KMS-11 (cell line): ENCODE measurements at regions not wholly inside any gene's neighbourhood (a gene's known extent, or its start where the extent isn't known, plus 50 kb on each side); places are given as distances from the start of the nearest gene placed in this dataset.

ENCODE experiments used
- H2AFZ ChIP-seq: fragments of 200-600 bp; sonication (generic); 2 replicates; pipeline ENCODE4 v1.6.1; 2016; ENCODE audit warnings: antibody characterized with exemption, mixed run types, low read depth
- H3K27ac ChIP-seq: fragments of 200-600 bp; sonication (generic); 2 replicates; pipeline ENCODE4 v1.6.1; 2016; ENCODE audit warnings: mild to moderate bottlenecking, mixed run types
- H3K27me3 ChIP-seq: fragments of 200-600 bp; sonication (generic); 2 replicates; pipeline ENCODE4 v1.6.1; 2017; ENCODE audit warnings: mild to moderate bottlenecking, low read depth, mixed run types, moderate library complexity; ENCODE audit not compliant: insufficient read depth
- H3K36me3 ChIP-seq: fragments of 200-600 bp; sonication (generic); 2 replicates; pipeline ENCODE4 v1.6.1; 2017; ENCODE audit warnings: mild to moderate bottlenecking, mixed run types; ENCODE audit not compliant: insufficient read depth
- H3K4me1 ChIP-seq: fragments of 200-600 bp; sonication (generic); 2 replicates; pipeline ENCODE4 v1.6.1; 2016; ENCODE audit warnings: mild to moderate bottlenecking, low read depth, mixed run types; ENCODE audit not compliant: poor library complexity, severe bottlenecking
- H3K4me2 ChIP-seq: fragments of 200-600 bp; sonication (generic); 2 replicates; pipeline ENCODE4 v1.7.0; 2016; ENCODE audit warnings: mild to moderate bottlenecking, mixed run types
- H3K4me3 ChIP-seq: fragments of 200-600 bp; sonication (generic); IDR thresholded peaks from 2 replicates; pipeline ENCODE4 v1.6.1; 2017; ENCODE audit warnings: low read depth, low read length, mixed read lengths; ENCODE audit not compliant: insufficient read depth
- H3K79me2 ChIP-seq: fragments of 200-600 bp; sonication (generic); 2 replicates; pipeline ENCODE4 v1.6.1; 2016; ENCODE audit warnings: low read depth, mixed run types; ENCODE audit not compliant: insufficient read depth
- H3K9ac ChIP-seq: fragments of 200-600 bp; sonication (generic); 2 replicates; pipeline ENCODE4 v1.6.1; 2016; ENCODE audit warnings: mild to moderate bottlenecking, mixed run types
- H4K20me1 ChIP-seq: fragments of 200-600 bp; sonication (generic); 2 replicates; pipeline ENCODE4 v1.6.1; 2016; ENCODE audit warnings: mild to moderate bottlenecking, mixed run types; ENCODE audit not compliant: insufficient read depth
- TF ChIP-seq, protein P1 (sequence below): fragments of 200-600 bp; sonication (generic); conservative IDR thresholded peaks from 2 replicates; pipeline ENCODE4 v1.6.1; 2017; ENCODE audit warnings: low read depth, mild to moderate bottlenecking, antibody characterized with exemption, low read length, moderate library complexity, mixed read lengths

GRCh38 chr6:84871925-84872324, 107.5 kb upstream of the TBX18 start:
- Histone ChIP-seq H2AFZ (no peak overlapping the region), H3K36me3 (no peaks in the 10 kb centered on the region), H3K27me3 (no peaks in the 10 kb centered on the region), H4K20me1 (no peaks in the 10 kb centered on the region), H3K27ac (no peak overlapping the region), H3K4me3 (no peak overlapping the region), H3K9ac (no peak overlapping the region), H3K4me2 (no peak overlapping the region), H3K79me2 (no peaks in the 10 kb centered on the region), H3K4me1 (no peaks in the 10 kb centered on the region)
- TF ChIP-seq, protein P1, sequence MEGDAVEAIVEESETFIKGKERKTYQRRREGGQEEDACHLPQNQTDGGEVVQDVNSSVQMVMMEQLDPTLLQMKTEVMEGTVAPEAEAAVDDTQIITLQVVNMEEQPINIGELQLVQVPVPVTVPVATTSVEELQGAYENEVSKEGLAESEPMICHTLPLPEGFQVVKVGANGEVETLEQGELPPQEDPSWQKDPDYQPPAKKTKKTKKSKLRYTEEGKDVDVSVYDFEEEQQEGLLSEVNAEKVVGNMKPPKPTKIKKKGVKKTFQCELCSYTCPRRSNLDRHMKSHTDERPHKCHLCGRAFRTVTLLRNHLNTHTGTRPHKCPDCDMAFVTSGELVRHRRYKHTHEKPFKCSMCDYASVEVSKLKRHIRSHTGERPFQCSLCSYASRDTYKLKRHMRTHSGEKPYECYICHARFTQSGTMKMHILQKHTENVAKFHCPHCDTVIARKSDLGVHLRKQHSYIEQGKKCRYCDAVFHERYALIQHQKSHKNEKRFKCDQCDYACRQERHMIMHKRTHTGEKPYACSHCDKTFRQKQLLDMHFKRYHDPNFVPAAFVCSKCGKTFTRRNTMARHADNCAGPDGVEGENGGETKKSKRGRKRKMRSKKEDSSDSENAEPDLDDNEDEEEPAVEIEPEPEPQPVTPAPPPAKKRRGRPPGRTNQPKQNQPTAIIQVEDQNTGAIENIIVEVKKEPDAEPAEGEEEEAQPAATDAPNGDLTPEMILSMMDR, result no peak

DNA sequence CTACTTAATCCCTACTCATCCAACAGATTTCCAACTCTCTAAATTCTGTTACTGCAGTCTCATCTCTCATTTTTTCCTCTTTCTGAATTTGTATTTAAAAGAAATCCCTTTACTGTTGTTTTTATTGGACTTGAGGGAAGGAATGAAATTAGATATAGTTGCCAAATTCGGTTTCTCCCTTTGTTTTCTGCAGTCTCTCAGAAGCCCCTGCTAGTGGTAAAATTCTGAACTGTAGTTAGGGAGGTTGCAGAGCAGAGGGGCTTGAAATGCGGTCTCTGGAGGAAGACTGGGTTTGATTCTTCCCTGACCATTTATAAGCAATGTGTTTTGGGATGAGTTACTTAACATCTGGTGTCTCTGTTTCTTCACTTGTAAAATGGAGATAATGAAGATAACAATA, 106.3 kb upstream of the TBX18 start:
- Histone ChIP-seq H3K36me3 (no peaks in the 10 kb centered on the region), H3K79me2 (no peaks in the 10 kb centered on the region), H3K9ac (no peak overlapping the region), H3K4me3 (no peak overlapping the region), H3K27ac (no peak overlapping the region), H2AFZ (no peak overlapping the region), H3K27me3 (no peaks in the 10 kb centered on the region), H4K20me1 (no peaks in the 10 kb centered on the region), H3K4me2 (no peak overlapping the region), H3K4me1 (no peaks in the 10 kb centered on the region)
- TF ChIP-seq, protein P1, result no peak

GRCh38 chr6:84868149-84868548, 103.8 kb upstream of the TBX18 start:
- H3K27me3 ChIP-seq, result no peaks in the 10 kb centered on the region
- H3K36me3 ChIP-seq, result no peaks in the 10 kb centered on the region
- no peaks in the 10 kb centered on the region for H3K79me2 ChIP-seq
- no peak overlapping the region for H3K4me2 ChIP-seq
- no peak overlapping the region for H2AFZ ChIP-seq
- no peak overlapping the region for H3K27ac ChIP-seq
- H4K20me1 ChIP-seq, result no peaks in the 10 kb centered on the region
- H3K9ac ChIP-seq, result no peak overlapping the region
- H3K4me1 ChIP-seq, result no peaks in the 10 kb centered on the region
- no peak overlapping the region for H3K4me3 ChIP-seq
- TF ChIP-seq, protein P1, result no peak

DNA sequence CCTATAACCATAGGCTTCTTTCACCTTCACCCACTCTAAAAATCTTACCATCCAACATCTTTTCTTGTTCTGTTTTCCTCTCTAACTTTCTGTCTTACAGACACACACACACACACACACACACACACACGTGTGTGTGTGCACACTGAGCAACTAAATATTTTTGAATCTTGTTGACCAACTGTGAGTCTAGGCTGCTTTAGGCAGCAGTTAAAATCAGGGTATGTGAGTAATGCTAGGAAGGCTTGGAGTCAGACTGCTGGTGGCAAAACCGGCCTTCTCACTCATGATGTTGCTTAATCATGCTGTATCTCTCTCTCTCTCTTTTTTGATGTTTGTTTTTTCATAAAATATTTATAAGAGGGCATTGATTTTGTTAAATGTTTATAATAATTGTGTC, 103.1 kb upstream of the TBX18 start:
- Histone ChIP-seq H3K9ac (no peak overlapping the region), H3K36me3 (no peaks in the 10 kb centered on the region), H3K27ac (no peak overlapping the region), H3K4me1 (no peaks in the 10 kb centered on the region), H3K79me2 (no peaks in the 10 kb centered on the region), H3K4me2 (no peak overlapping the region), H2AFZ (no peak overlapping the region), H3K27me3 (no peaks in the 10 kb centered on the region), H4K20me1 (no peaks in the 10 kb centered on the region), H3K4me3 (no peak overlapping the region)
- TF ChIP-seq, protein P1, result no peak
